K562 (cell line): ENCODE measurements at regions not wholly inside any gene's neighbourhood (a gene's known extent, or its start where the extent isn't known, plus 50 kb on each side); places are given as distances from the start of the nearest gene placed in this dataset.
A peak's percentile ranks its signal among the peaks of the same experiment; 100 is the strongest.

Experiments used
- ATAC-seq: fragments of 200-7000 bp; cut with Tn5 transposase; 3 replicates; pipeline ENCODE4 v1.9.1; 2020; ENCODE audit warnings: moderate library complexity
- BruUV-seq: library from RNA; stranded (reverse); fragments of 400-500 nt; replicated peaks from 2 replicates; lab custom pipeline; 2021; lab: Mats Ljungman, UMichigan
- CTCF ChIA-PET: fragments of 300-600 bp; formaldehyde crosslinking; extraction: SDS; loops from one replicate; lab custom pipeline; 2021; ENCODE audit warnings: low intra/inter-chr PET ratio; lab: Yijun Ruan, JAX
- POLR2A ChIA-PET: fragments of 300-600, 350-650 bp; sonication (Branson Sonifier 250); formaldehyde crosslinking; extraction: SDS; loops from one replicate; lab custom pipeline; 2021; ENCODE audit warnings: antibody characterized with exemption, inconsistent platforms; lab: Yijun Ruan, JAX
- DNase-seq, 4 experiments: peaks; one replicate each; pipeline versions ENCODE4 v3.0.0 to v3.0.0-alpha.2; 2011 to 2018; ENCODE audit warnings: low spot score in 3 of 4, mixed read lengths in 3 of 4; ENCODE audit errors: extremely low read depth in 1 of 4
- FAIRE-seq: peaks from 2 replicates; lab custom pipeline; 2011; peaks lifted over from hg19 to GRCh38; lab: Jason Lieb, UNC
- H2AFZ ChIP-seq: 2 replicates; pipeline ENCODE4 v1.6.0; 2011; ENCODE audit warnings: low read depth, low read length, control low read depth, inconsistent platforms
- H3K27ac ChIP-seq: fragments of 200-600 bp; 3 replicates; pipeline ENCODE4 v1.8.0; 2011; ENCODE audit warnings: low read depth, mild to moderate bottlenecking, control low read depth, inconsistent platforms, low read length, moderate library complexity, mixed read lengths; ENCODE audit errors: extremely low read depth
- H3K27me3 ChIP-seq, 2 experiments: fragments of 300-600 bp in 1 of 2; 2 replicates in 1 of 2; 3 replicates in 1 of 2; pipeline versions ENCODE4 v1.6.0 to v1.8.0; 2011; ENCODE audit warnings: inconsistent platforms in 2 of 2, low read length in 2 of 2, mild to moderate bottlenecking in 1 of 2, mixed read lengths in 1 of 2, moderate library complexity in 1 of 2; ENCODE audit not compliant: control insufficient read depth in 2 of 2, insufficient read depth in 2 of 2
- H3K36me3 ChIP-seq: fragments of 300-600 bp; 3 replicates; pipeline ENCODE4 v1.8.0; 2011; ENCODE audit warnings: mild to moderate bottlenecking, low read length, inconsistent platforms; ENCODE audit not compliant: control insufficient read depth, insufficient read depth
- H3K4me1 ChIP-seq, 2 experiments: fragments of 200-600 bp in 1 of 2; replicated peaks in 1 of 2; 2 replicates in 1 of 2; 3 replicates in 1 of 2; pipeline versions ENCODE4 v1.5.1 to v1.8.0; 2011; ENCODE audit warnings: inconsistent platforms in 2 of 2, low read length in 2 of 2, mild to moderate bottlenecking in 1 of 2, mixed read lengths in 1 of 2, moderate library complexity in 1 of 2; ENCODE audit not compliant: control insufficient read depth in 2 of 2, insufficient read depth in 2 of 2
- H3K4me2 ChIP-seq: 2 replicates; pipeline ENCODE4 v1.6.1; 2011; ENCODE audit warnings: low read length, control low read depth, inconsistent platforms, mixed read lengths; ENCODE audit not compliant: insufficient read depth
- H3K4me3 ChIP-seq: fragments of 200-600 bp; sonication (generic), shearing (Covaris generic); 2 replicates; pipeline ENCODE4 v1.5.1; 2016; ENCODE audit warnings: control low read depth, inconsistent platforms
- H3K79me2 ChIP-seq: fragments of 200-600 bp; 3 replicates; pipeline ENCODE4 v1.8.0; 2011; ENCODE audit warnings: low read length, inconsistent platforms; ENCODE audit not compliant: control insufficient read depth, insufficient read depth
- H3K9ac ChIP-seq, 2 experiments: 2 replicates each; pipeline versions ENCODE4 v1.6.0 to v1.6.1; 2011; ENCODE audit warnings: low read depth in 2 of 2, low read length in 2 of 2, control low read depth in 1 of 2, inconsistent platforms in 1 of 2, mild to moderate bottlenecking in 1 of 2, mixed read lengths in 1 of 2; ENCODE audit not compliant: insufficient read depth in 1 of 2
- H3K9me1 ChIP-seq: one replicate; pipeline ENCODE4 v1.6.0; 2011; ENCODE audit warnings: inconsistent platforms, mild to moderate bottlenecking, low read length, moderate library complexity; ENCODE audit not compliant: control insufficient read depth, insufficient read depth
- H3K9me3 ChIP-seq: replicated peaks from 2 replicates; pipeline ENCODE4 v1.5.1; 2011; ENCODE audit warnings: low read depth, low read length, inconsistent platforms; ENCODE audit not compliant: control insufficient read depth, insufficient read depth
- H4K20me1 ChIP-seq: replicated peaks from 2 replicates; pipeline ENCODE4 v1.6.1; 2011; ENCODE audit warnings: low read length, inconsistent platforms, mixed read lengths; ENCODE audit not compliant: control insufficient read depth, insufficient read depth
- BMI1 ChIP-seq: fragments of 150-350 bp; IDR thresholded peaks from 2 replicates; pipeline ENCODE4 v1.6.1; 2014; ENCODE audit warnings: low read length
- HDAC8 ChIP-seq: fragments of 450-650 bp; IDR thresholded peaks from 2 replicates; pipeline ENCODE4 v1.6.1; 2016; ENCODE audit warnings: mild to moderate bottlenecking, missing genetic modification characterization, moderate library complexity, missing compliant biosample characterization
- ILF3 ChIP-seq: fragments of 450-650 bp; IDR thresholded peaks from 2 replicates; pipeline ENCODE4 v1.6.1; 2018; ENCODE audit warnings: antibody characterized with exemption, mild to moderate bottlenecking, moderate library complexity, borderline replicate concordance
- MXI1 ChIP-seq: IDR thresholded peaks from 2 replicates; pipeline ENCODE4 v1.6.1; 2011; ENCODE audit warnings: low read depth, mild to moderate bottlenecking, improper control_type of control experiment, low read length
- NRF1 ChIP-seq, 2 experiments: fragments of 450-650 bp; IDR thresholded peaks in 1 of 2; conservative IDR thresholded peaks in 1 of 2; 2 replicates each; pipeline ENCODE4 v1.6.1; 2014; ENCODE audit warnings: mild to moderate bottlenecking in 2 of 2
- PHF21A ChIP-seq: fragments of 450-650 bp; IDR thresholded peaks from 2 replicates; pipeline ENCODE4 v1.6.1; 2017; ENCODE audit warnings: low read depth, borderline replicate concordance
- RFX1 ChIP-seq: fragments of 450-650 bp; IDR thresholded peaks from 2 replicates; pipeline ENCODE4 v1.6.1; 2016; ENCODE audit warnings: mild to moderate bottlenecking, moderate library complexity
- SPI1 ChIP-seq: IDR thresholded peaks from 2 replicates; pipeline ENCODE4 v1.6.1; 2011; ENCODE audit warnings: low read depth, low read length, control low read depth, borderline replicate concordance
- ZNF133 ChIP-seq: fragments of 250-450 bp; sonication (Bioruptor Pico); IDR thresholded peaks from 2 replicates; pipeline ENCODE4 v1.4.0; 2020; ENCODE audit warnings: mild to moderate bottlenecking
- ZNF212 ChIP-seq: fragments of 450-650 bp; formaldehyde crosslinking; IDR thresholded peaks from 2 replicates; pipeline ENCODE4 v1.4.0; 2020; ENCODE audit warnings: mild to moderate bottlenecking
- ZZZ3 ChIP-seq: fragments of 450-650 bp; IDR thresholded peaks from 2 replicates; pipeline ENCODE4 v1.6.1; 2016; ENCODE audit warnings: antibody characterized with exemption, mild to moderate bottlenecking, moderate library complexity
- WGBS: fragments of 100-300 bp; shearing (Covaris generic); methylation state at CpG from one replicate; pipeline ENCODE4 v1.1.6; 2016; ENCODE audit warnings: low coverage, mixed read lengths; ENCODE audit not compliant: insufficient coverage; ENCODE audit errors: missing lambda C conversion rate; 5-methylcytosine and 5-hydroxymethylcytosine counted together
- in situ Hi-C: fragments of 300-500 bp; cut with MboI; formaldehyde crosslinking; loops from 4 replicates; pipeline ENCODE4 v1.15.0; 2018; ENCODE audit warnings: inconsistent platforms, mixed read lengths
- intact Hi-C: fragments of 100-400 bp; cut with micrococcal nuclease; formaldehyde crosslinking; loops from 2 replicates; pipeline ENCODE4 v1.14.2; 2022
- TF ChIP-seq, protein P1 (sequence below): fragments of 450-650 bp; IDR thresholded peaks from 2 replicates; pipeline ENCODE4 v1.6.1; 2016
- TF ChIP-seq, protein P2 (sequence below), 2 experiments: fragments of 450-650 bp; formaldehyde crosslinking in 1 of 2; IDR thresholded peaks; 2 replicates each; pipeline versions ENCODE4 v1.4.0 to v1.6.1; 2014 to 2020; ENCODE audit warnings: mild to moderate bottlenecking in 2 of 2, borderline replicate concordance in 1 of 2, low read depth in 1 of 2

DNA sequence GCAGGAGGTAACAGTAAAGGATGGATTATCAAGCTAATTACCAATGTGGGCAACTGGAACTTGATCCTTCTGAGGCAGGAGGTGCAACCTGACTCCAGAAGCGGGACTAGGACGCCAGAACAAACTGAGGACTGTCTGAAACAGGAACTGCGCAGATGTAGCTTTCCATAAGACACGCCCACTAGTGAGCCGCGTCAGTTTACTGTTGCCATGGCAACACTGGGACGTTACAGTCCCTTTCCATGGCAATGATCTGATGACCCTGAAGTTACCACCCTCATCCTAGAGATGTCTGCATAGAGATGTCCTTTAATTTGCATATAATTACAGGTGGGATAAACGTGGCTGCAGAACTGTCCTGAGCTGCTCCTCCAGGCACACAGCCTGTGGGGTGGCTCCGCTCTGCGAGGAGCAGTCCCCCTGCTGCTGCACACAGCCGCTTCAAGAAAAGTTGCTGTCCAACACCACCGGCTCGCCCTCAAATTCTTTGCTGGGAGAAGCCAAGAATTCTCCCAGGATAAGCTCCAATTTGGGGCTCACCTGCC is 816.6 kb downstream of the UQCRFS1 start:
- FAIRE-seq = no peak
- peaks cover 0 to 5% of the 10 kb centered on the region in 2 experiments; a peak in 2 of 5 replicates for H3K27me3 ChIP-seq
- no peak for TF ChIP-seq ZZZ3
- TF ChIP-seq, protein P1, sequence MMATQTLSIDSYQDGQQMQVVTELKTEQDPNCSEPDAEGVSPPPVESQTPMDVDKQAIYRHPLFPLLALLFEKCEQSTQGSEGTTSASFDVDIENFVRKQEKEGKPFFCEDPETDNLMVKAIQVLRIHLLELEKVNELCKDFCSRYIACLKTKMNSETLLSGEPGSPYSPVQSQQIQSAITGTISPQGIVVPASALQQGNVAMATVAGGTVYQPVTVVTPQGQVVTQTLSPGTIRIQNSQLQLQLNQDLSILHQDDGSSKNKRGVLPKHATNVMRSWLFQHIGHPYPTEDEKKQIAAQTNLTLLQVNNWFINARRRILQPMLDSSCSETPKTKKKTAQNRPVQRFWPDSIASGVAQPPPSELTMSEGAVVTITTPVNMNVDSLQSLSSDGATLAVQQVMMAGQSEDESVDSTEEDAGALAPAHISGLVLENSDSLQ = peak; percentile 75
- TF ChIP-seq MXI1 = peak; percentile 73; the same call in 1 of the 2 replicates
- no peak for TF ChIP-seq PHF21A
- peak; percentile 77 for TF ChIP-seq SPI1
- TF ChIP-seq, protein P2, sequence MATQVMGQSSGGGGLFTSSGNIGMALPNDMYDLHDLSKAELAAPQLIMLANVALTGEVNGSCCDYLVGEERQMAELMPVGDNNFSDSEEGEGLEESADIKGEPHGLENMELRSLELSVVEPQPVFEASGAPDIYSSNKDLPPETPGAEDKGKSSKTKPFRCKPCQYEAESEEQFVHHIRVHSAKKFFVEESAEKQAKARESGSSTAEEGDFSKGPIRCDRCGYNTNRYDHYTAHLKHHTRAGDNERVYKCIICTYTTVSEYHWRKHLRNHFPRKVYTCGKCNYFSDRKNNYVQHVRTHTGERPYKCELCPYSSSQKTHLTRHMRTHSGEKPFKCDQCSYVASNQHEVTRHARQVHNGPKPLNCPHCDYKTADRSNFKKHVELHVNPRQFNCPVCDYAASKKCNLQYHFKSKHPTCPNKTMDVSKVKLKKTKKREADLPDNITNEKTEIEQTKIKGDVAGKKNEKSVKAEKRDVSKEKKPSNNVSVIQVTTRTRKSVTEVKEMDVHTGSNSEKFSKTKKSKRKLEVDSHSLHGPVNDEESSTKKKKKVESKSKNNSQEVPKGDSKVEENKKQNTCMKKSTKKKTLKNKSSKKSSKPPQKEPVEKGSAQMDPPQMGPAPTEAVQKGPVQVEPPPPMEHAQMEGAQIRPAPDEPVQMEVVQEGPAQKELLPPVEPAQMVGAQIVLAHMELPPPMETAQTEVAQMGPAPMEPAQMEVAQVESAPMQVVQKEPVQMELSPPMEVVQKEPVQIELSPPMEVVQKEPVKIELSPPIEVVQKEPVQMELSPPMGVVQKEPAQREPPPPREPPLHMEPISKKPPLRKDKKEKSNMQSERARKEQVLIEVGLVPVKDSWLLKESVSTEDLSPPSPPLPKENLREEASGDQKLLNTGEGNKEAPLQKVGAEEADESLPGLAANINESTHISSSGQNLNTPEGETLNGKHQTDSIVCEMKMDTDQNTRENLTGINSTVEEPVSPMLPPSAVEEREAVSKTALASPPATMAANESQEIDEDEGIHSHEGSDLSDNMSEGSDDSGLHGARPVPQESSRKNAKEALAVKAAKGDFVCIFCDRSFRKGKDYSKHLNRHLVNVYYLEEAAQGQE (IDR thresholded peaks at IDR 0.05; ENCODE audit: borderline replicate concordance) = peak; percentile 35
- TF ChIP-seq, protein P2 (CRISPR knock-in tag; IDR thresholded peaks at IDR 0.05; ENCODE audit: low read depth) = no peak
- TF ChIP-seq ZNF212 (CRISPR knock-in tag) = no peak
- no peak for TF ChIP-seq HDAC8 (tag)
- no peak for TF ChIP-seq ZNF133 (CRISPR knock-in tag)
- peak; percentile 97 for TF ChIP-seq RFX1
- no peak for TF ChIP-seq ILF3
- peak; percentile 74; the same call in 1 of the 2 replicates for TF ChIP-seq BMI1
- TF ChIP-seq NRF1 (conservative IDR thresholded peaks at IDR 0.05 in 1 of 2, IDR thresholded peaks at IDR 0.05 in 1 of 2) = peak; percentile 75 to 80

More for the DNA sequence above, 816.6 kb downstream of the UQCRFS1 start:
- Histone ChIP-seq H3K4me2 (peak overlapping the region; percentile 19; the same call in 1 of the 2 replicates), H3K27ac (no peak overlapping the region), H3K4me1 (no peaks in the 10 kb centered on the region; a peak in 2 of 5 replicates), H3K9me1 (no peaks in the 10 kb centered on the region), H3K9me3 (no peaks in the 10 kb centered on the region), H2AFZ (no peak overlapping the region), H4K20me1 (0 out of 2 replicates have a peak, but pooled peaks cover 3% of the 10 kb centered on the region), H3K79me2 (no peaks in the 10 kb centered on the region), H3K9ac (no peak overlapping the region), H3K36me3 (no peaks in the 10 kb centered on the region), H3K4me3 (no peak overlapping the region)
- POLR2A ChIA-PET = interaction anchor here (0.6 kb wide), 2 partner anchors 10 to 177 kb away, joined by 3 read pairs; no protein-coding TSS in a partner anchor
- CTCF ChIA-PET = no interaction called here
- WGBS = 9% methylated on average over 13 of the region's 13 CpGs
- DNase-seq (peak; percentile 22 to 48 (median 28)), ATAC-seq (peak; percentile 85)
- in situ Hi-C loops = no loop called here
- BruUV-seq = no TSS peak
- intact Hi-C loops = no loop called here
